VCaP (cell line): ENCODE measurements at regions not wholly inside any gene's neighbourhood (a gene's known extent, or its start where the extent isn't known, plus 50 kb on each side); places are given as distances from the start of the nearest gene placed in this dataset.

ENCODE experiments used
- H3K27ac ChIP-seq: fragments of 450-650 bp; 2 replicates; pipeline ENCODE4 v1.5.1; 2017
- TF ChIP-seq, protein P1 (sequence below): fragments of 450-650 bp; conservative IDR thresholded peaks from 2 replicates; pipeline ENCODE4 v1.5.1; 2017; ENCODE audit warnings: mild to moderate bottlenecking, moderate library complexity

GRCh38 chr13:34655554-34655953 is 286.5 kb upstream of the NBEA start:
- TF ChIP-seq, protein P1, sequence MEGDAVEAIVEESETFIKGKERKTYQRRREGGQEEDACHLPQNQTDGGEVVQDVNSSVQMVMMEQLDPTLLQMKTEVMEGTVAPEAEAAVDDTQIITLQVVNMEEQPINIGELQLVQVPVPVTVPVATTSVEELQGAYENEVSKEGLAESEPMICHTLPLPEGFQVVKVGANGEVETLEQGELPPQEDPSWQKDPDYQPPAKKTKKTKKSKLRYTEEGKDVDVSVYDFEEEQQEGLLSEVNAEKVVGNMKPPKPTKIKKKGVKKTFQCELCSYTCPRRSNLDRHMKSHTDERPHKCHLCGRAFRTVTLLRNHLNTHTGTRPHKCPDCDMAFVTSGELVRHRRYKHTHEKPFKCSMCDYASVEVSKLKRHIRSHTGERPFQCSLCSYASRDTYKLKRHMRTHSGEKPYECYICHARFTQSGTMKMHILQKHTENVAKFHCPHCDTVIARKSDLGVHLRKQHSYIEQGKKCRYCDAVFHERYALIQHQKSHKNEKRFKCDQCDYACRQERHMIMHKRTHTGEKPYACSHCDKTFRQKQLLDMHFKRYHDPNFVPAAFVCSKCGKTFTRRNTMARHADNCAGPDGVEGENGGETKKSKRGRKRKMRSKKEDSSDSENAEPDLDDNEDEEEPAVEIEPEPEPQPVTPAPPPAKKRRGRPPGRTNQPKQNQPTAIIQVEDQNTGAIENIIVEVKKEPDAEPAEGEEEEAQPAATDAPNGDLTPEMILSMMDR = no peak
- no peak overlapping the region for H3K27ac ChIP-seq

DNA sequence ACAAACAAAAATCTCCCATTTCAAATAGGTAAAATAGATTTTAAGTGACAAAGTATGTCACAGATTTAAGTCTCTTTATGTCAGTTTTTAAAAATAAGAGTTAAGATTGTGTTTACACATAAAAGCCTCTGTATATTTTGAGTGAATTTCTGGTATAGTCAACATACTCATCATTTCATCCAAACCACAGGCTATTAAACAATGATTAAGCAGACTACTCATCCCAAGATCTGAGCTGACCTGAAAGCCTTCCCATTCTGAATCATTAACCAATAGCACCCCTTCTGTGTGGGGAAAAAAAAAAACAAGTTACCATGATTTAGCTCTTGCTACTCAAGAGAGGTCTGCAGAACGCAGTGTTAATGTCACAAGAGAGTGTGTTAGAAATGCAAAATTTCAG is 284.4 kb upstream of the NBEA start:
- TF ChIP-seq, protein P1 = no peak
- no peak overlapping the region for H3K27ac ChIP-seq

DNA sequence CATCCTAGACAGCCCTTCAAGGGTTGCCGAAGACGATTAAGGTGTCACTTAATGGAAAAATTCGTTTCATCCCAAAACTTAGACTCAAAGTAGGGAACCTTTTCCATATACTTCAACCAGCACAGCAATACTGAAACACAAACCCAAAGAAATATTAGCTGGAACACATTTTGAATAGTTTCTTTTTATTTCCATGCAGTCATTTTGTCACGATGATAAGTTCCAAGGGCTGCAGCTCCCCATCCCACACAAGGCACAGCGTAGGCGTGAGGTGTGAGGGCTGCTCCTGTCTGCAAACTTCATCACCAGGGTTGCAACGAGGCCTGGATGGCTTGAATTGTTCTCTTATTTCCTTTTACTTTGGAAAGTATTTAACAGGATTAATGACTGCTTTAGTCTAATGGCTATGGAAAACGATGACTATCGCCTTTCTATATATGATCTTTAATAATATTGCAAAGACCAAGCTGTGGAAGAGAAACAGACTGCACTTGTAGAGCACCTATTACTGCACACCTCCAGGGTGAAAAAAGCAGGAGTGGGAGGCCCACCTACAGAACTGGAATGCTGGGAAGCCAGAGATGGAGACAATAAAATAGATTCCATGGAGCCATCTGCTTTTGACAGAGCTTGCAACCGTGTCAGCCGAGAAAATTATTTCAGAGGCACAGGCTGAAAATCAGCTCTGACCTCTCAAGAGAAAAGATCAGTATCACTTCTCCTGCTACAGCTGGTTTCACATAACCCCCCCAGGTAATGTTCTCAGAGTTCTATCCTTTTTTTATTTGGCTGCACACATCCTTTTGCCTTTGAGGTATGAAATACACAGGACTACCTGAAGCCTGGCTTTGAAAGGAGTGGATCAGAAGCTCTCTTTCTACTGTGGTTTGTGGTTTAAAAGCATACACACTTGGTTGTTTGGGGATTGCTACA is 274.5 kb upstream of the NBEA start:
- H3K27ac ChIP-seq = no peak overlapping the region
- TF ChIP-seq, protein P1 = no peak

GRCh38 chr13:34671137-34671536 is 270.9 kb upstream of the NBEA start:
- H3K27ac ChIP-seq = no peak overlapping the region
- TF ChIP-seq, protein P1 = no peak

- TF ChIP-seq, protein P1 = no peak
These were observed 269.4 kb upstream of the NBEA start for GRCh38 chr13:34672631-34673030.

DNA sequence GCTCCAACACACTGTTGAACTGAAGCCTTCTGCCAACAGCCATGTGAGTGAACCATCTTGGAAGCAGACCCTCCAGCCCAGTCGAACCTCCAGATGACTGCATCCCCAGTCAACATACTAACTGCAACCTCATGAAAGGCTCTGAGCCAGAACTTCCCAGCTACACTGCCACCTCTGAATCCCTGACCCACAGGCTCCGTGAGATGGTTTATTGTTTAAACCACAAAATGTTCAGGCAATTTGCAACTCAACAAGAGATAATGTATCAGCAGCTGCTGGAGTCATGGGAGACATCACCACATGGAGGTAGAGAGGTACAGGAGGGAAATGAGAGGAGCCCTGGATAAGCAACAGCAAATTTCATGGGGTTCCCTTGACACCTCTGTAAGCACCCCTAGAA is 266.4 kb upstream of the NBEA start:
- no peak overlapping the region for H3K27ac ChIP-seq
- TF ChIP-seq, protein P1 = no peak

More at GRCh38 chr13:34672631-34673030, 269.4 kb upstream of the NBEA start:
- no peak overlapping the region for H3K27ac ChIP-seq

- H3K27ac ChIP-seq = no peak overlapping the region
- TF ChIP-seq, protein P1 = no peak
These were observed 263.9 kb upstream of the NBEA start for GRCh38 chr13:34678154-34678553.
